SK-N-MC (cell line): ENCODE measurements at regions not wholly inside any gene's neighbourhood (a gene's known extent, or its start where the extent isn't known, plus 50 kb on each side); places are given as distances from the start of the nearest gene placed in this dataset.

Source experiments
- EZH2 ChIP-seq: fragments of 200-600 bp; sonication (generic); IDR thresholded peaks from one replicate; pipeline ENCODE4 v1.6.1; 2017; ENCODE audit warnings: antibody characterized with exemption
- FOXP2 ChIP-seq: optimal IDR thresholded peaks from 2 replicates; pipeline ENCODE3; 2011; ENCODE audit warnings: mild to moderate bottlenecking, moderate library complexity; ENCODE audit not compliant: insufficient read depth; ENCODE audit errors: extremely low read length, control extremely low read depth
- POLR2AphosphoS5 ChIP-seq: IDR thresholded peaks from 2 replicates; pipeline ENCODE4 v1.6.1; 2012; ENCODE audit warnings: mild to moderate bottlenecking, low read depth, low read length, borderline replicate concordance

GRCh38 chr20:51321343-51322163 lies 221.0 kb downstream of the NFATC2 start:
- TF ChIP-seq EZH2 (no peak), POLR2AphosphoS5 (no peak), FOXP2 (no peak)
